ENCODE measurements at regions not wholly inside any gene's neighbourhood (a gene's known extent, or its start where the extent isn't known, plus 50 kb on each side); places are given as distances from the start of the nearest gene placed in this dataset.

GRCh38 chr11:26801601-26802000, 79.7 kb upstream of the SLC5A12 start:
- CTCF ChIA-PET = no interaction called here
- no peak for FAIRE-seq
- H3K4me2 ChIP-seq (ENCODE audit: control insufficient read depth, insufficient read depth) = no peak overlapping the region
- H3K27me3 ChIP-seq (replicated peaks in 1 of 2; ENCODE audit: control insufficient read depth in 2 of 2, insufficient read depth in 2 of 2, low read length in 1 of 2) = no peaks in the 10 kb centered on the region
- no peaks in the 10 kb centered on the region for H3K79me2 ChIP-seq (ENCODE audit: control insufficient read depth, insufficient read depth, low read length)
- RAD21 ChIA-PET (ENCODE audit: unreplicated experiment) = no interaction called here
- intact Hi-C loops (cut with micrococcal nuclease; ENCODE audit: unreplicated experiment) = no loop called here
- no peaks in the 10 kb centered on the region for H3K4me1 ChIP-seq (ENCODE audit: control insufficient read depth, insufficient read depth, low read length)
- H3K9me3 ChIP-seq (replicated peaks; ENCODE audit: control insufficient read depth, insufficient read depth, low read length) = no peaks in the 10 kb centered on the region
- no TSS peak for BruUV-seq (replicated peaks)
- no peak overlapping the region for H3K4me3 ChIP-seq
- in situ Hi-C loops (cut with MboI) = no loop called here
- no peak for ATAC-seq
- no peak overlapping the region for H2AFZ ChIP-seq (ENCODE audit: control insufficient read depth, low read depth, low read length)
- DNase-seq (ENCODE audit: low read depth, low spot score) = no peak
- POLR2A ChIA-PET = no interaction called here
- TF ChIP-seq EED (IDR thresholded peaks at IDR 0.05; ENCODE audit: low read depth) (no peak), CTCF (IDR thresholded peaks at IDR 0.05 in 2 of 3, conservative IDR thresholded peaks at IDR 0.05 in 1 of 3; ENCODE audit: control insufficient read depth in 2 of 3, extremely low read depth in 1 of 3, insufficient read depth in 1 of 3, low read depth in 3 of 3, low read length in 3 of 3) (no peak)
- H3K36me3 ChIP-seq (ENCODE audit: control insufficient read depth in 2 of 2, insufficient read depth in 2 of 2, low read length in 1 of 2) = no peaks in the 10 kb centered on the region
- H4K20me1 ChIP-seq (ENCODE audit: control insufficient read depth, insufficient read depth) = no peaks in the 10 kb centered on the region
- no peak overlapping the region for H3K9ac ChIP-seq (ENCODE audit: control insufficient read depth, insufficient read depth, low read length)
- SMC1A ChIA-PET (ENCODE audit: uncharacterized antibody, unreplicated experiment) = no interaction called here
- H3K27ac ChIP-seq (ENCODE audit: control insufficient read depth, insufficient read depth) = no peak overlapping the region
- WGBS (ENCODE audit: insufficient coverage, insufficient replicate concordance, low lambda C conversion rate, missing lambda C conversion rate) = 32% methylated on average over 1 of the region's 1 CpG

GRCh38 chr11:26805001-26805400, 83.1 kb upstream of the SLC5A12 start:
- Histone ChIP-seq H3K27me3 (replicated peaks in 1 of 2; ENCODE audit: control insufficient read depth in 2 of 2, insufficient read depth in 2 of 2, low read length in 1 of 2) (no peaks in the 10 kb centered on the region), H3K9me3 (replicated peaks; ENCODE audit: control insufficient read depth, insufficient read depth, low read length) (no peaks in the 10 kb centered on the region), H3K27ac (ENCODE audit: control insufficient read depth, insufficient read depth) (no peak overlapping the region), H3K79me2 (ENCODE audit: control insufficient read depth, insufficient read depth, low read length) (no peaks in the 10 kb centered on the region), H3K36me3 (ENCODE audit: control insufficient read depth in 2 of 2, insufficient read depth in 2 of 2, low read length in 1 of 2) (no peaks in the 10 kb centered on the region), H3K9ac (ENCODE audit: control insufficient read depth, insufficient read depth, low read length) (no peak overlapping the region), H3K4me2 (ENCODE audit: control insufficient read depth, insufficient read depth) (no peak overlapping the region), H3K4me3 (no peak overlapping the region), H4K20me1 (ENCODE audit: control insufficient read depth, insufficient read depth) (no peaks in the 10 kb centered on the region), H2AFZ (ENCODE audit: control insufficient read depth, low read depth, low read length) (no peak overlapping the region), H3K4me1 (ENCODE audit: control insufficient read depth, insufficient read depth, low read length) (no peaks in the 10 kb centered on the region)
- SMC1A ChIA-PET (ENCODE audit: uncharacterized antibody, unreplicated experiment) = no interaction called here
- POLR2A ChIA-PET = no interaction called here
- ATAC-seq (no peak), DNase-seq (ENCODE audit: low read depth, low spot score) (no peak), FAIRE-seq (no peak)
- in situ Hi-C loops (cut with MboI) = no loop called here
- RAD21 ChIA-PET (ENCODE audit: unreplicated experiment) = no interaction called here
- no TSS peak for BruUV-seq (replicated peaks)
- CTCF ChIA-PET = no interaction called here
- intact Hi-C loops (cut with micrococcal nuclease; ENCODE audit: unreplicated experiment) = no loop called here
- TF ChIP-seq EZH2 (IDR thresholded peaks at IDR 0.05; ENCODE audit: borderline replicate concordance, control insufficient read depth, low read depth, low read length) (no peak), NRF1 (conservative IDR thresholded peaks at IDR 0.05; ENCODE audit: low read depth, low read length) (no peak), ASH2L (IDR thresholded peaks at IDR 0.05; ENCODE audit: borderline replicate concordance, low read depth) (no peak), IRF4 (IDR thresholded peaks at IDR 0.05; ENCODE audit: low read depth, low read length) (no peak), MLLT1 (IDR thresholded peaks at IDR 0.05) (no peak), SUPT20H (IDR thresholded peaks at IDR 0.05; ENCODE audit: borderline replicate concordance, control insufficient read depth, low read depth, low read length) (no peak), SMARCA5 (IDR thresholded peaks at IDR 0.05) (no peak), EP300 (IDR thresholded peaks at IDR 0.05; ENCODE audit: borderline replicate concordance in 1 of 2, control insufficient read depth in 1 of 2, low read depth in 2 of 2, low read length in 2 of 2) (no peak)
- TF ChIP-seq, protein P1, sequence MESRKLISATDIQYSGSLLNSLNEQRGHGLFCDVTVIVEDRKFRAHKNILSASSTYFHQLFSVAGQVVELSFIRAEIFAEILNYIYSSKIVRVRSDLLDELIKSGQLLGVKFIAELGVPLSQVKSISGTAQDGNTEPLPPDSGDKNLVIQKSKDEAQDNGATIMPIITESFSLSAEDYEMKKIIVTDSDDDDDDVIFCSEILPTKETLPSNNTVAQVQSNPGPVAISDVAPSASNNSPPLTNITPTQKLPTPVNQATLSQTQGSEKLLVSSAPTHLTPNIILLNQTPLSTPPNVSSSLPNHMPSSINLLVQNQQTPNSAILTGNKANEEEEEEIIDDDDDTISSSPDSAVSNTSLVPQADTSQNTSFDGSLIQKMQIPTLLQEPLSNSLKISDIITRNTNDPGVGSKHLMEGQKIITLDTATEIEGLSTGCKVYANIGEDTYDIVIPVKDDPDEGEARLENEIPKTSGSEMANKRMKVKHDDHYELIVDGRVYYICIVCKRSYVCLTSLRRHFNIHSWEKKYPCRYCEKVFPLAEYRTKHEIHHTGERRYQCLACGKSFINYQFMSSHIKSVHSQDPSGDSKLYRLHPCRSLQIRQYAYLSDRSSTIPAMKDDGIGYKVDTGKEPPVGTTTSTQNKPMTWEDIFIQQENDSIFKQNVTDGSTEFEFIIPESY (IDR thresholded peaks at IDR 0.05) = no peak
- TF ChIP-seq, protein P2, sequence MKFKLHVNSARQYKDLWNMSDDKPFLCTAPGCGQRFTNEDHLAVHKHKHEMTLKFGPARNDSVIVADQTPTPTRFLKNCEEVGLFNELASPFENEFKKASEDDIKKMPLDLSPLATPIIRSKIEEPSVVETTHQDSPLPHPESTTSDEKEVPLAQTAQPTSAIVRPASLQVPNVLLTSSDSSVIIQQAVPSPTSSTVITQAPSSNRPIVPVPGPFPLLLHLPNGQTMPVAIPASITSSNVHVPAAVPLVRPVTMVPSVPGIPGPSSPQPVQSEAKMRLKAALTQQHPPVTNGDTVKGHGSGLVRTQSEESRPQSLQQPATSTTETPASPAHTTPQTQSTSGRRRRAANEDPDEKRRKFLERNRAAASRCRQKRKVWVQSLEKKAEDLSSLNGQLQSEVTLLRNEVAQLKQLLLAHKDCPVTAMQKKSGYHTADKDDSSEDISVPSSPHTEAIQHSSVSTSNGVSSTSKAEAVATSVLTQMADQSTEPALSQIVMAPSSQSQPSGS (IDR thresholded peaks at IDR 0.05; ENCODE audit: low read length) = no peak

All from GM12878 (cell line).